Naive B cell (primary cell): ENCODE measurements at regions not wholly inside any gene's neighbourhood (a gene's known extent, or its start where the extent isn't known, plus 50 kb on each side); places are given as distances from the start of the nearest gene placed in this dataset.
A peak's percentile ranks its signal among the peaks of the same experiment; 100 is the strongest.

Source experiments
- ATAC-seq, 2 donors: fragments of 150-1000 bp; cut with Tn5 transposase; 2 replicates each; pipeline ENCODE4 v1.10.0; 2021; ENCODE audit warnings: low read depth in 2 of 2, mild to moderate bottlenecking in 2 of 2, moderate library complexity in 2 of 2
- DNase-seq: peaks from one replicate; pipeline ENCODE4 v3.0.0; 2022
- H3K27ac Mint-ChIP-seq, 6 donors: one replicate each; pipeline ENCODE4 v1.8.0; 2020 to 2022; ENCODE audit warnings: mild to moderate bottlenecking in 6 of 6, mixed read lengths in 6 of 6, moderate library complexity in 5 of 6, inconsistent platforms in 2 of 6
- H3K27me3 Mint-ChIP-seq, 3 donors: one replicate each; pipeline ENCODE4 v1.8.0; 2021 to 2022; ENCODE audit warnings: mixed read lengths in 3 of 3, mild to moderate bottlenecking in 1 of 3
- H3K36me3 Mint-ChIP-seq, 2 donors: one replicate each; pipeline ENCODE4 v1.8.0; 2020 to 2022; ENCODE audit warnings: mixed read lengths in 2 of 2, inconsistent platforms in 1 of 2, mild to moderate bottlenecking in 1 of 2
- H3K4me1 Mint-ChIP-seq, 3 donors: one replicate each; pipeline ENCODE4 v1.8.0; 2020 to 2022; ENCODE audit warnings: mixed read lengths in 3 of 3, inconsistent platforms in 1 of 3, mild to moderate bottlenecking in 1 of 3, moderate library complexity in 1 of 3
- H3K4me3 Mint-ChIP-seq, 8 donors: one replicate each; pipeline ENCODE4 v1.8.0; 2020 to 2022; ENCODE audit warnings: mild to moderate bottlenecking in 8 of 8, mixed read lengths in 8 of 8, moderate library complexity in 8 of 8, inconsistent platforms in 2 of 8
- H3K9me3 Mint-ChIP-seq, 7 donors: one replicate each; pipeline ENCODE4 v1.8.0; 2020 to 2022; ENCODE audit warnings: mixed read lengths in 7 of 7, mild to moderate bottlenecking in 5 of 7, inconsistent platforms in 2 of 7, moderate library complexity in 1 of 7

DNA sequence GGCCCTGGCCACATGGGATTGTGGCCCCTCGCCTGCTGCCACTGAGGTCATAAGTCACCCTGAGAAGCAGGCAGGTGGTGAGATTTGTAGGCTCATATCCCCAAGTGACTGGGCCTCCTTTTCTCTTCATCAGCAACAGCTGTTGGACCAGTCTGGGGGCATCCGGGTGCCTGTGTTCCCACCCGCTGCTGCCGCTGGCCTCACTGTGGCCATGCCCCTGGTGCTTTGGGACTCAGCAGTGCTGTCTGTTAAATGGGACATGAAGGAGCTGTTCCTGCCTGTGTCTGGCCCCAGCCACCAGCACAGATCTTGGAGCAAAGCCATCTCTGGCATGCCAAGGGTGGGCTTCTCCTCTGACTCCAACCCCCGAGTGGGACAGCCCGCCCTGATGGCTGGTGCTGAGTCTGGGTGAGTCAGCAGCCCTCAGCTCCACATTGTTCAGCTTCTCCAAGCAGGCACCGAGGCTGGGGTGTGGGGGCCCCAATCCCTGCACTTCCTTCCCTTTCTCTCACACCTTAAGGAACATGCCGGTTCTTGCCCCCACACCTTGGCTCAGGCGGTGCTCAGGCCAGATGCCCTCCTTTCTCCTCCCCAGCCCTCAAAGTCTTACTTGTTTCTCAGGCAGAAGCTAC lies 207.9 kb downstream of the GLI2 start:
- Mint-ChIP-seq H3K4me3 (no peak overlapping the region), H3K36me3 (no peaks in the 10 kb centered on the region), H3K4me1 (no peaks in the 10 kb centered on the region), H3K27ac (no peak overlapping the region), H3K27me3 (peaks cover 0 to 5% (median 0%) of the 10 kb centered on the region in 3 donors), H3K9me3 (peaks cover 0 to 6% (median 0%) of the 10 kb centered on the region in 7 donors)
- DNase-seq (no peak), ATAC-seq (no peak)

DNA sequence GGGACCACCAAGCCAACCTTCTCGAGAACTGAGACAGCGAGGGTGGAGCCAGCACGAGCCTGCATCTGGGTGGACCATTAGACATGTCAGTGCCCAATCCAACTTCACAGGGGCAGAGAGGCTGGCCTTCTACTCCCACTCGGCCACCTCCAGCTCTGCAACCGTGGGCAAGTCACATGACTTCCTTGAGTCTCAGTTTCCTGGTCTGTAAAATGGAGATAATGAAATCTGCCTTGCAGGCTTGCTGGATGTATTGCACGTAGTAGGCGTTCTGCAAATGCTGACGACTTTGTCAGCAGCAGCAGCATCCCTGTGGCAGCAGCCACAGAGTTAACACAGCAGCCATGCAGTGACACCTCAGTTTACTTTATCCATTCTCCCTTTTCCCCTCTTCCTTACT lies 208.9 kb downstream of the GLI2 start:
- no peak overlapping the region for H3K27ac Mint-ChIP-seq
- H3K4me3 Mint-ChIP-seq: no peak overlapping the region
- no peaks in the 10 kb centered on the region for H3K36me3 Mint-ChIP-seq
- H3K27me3 Mint-ChIP-seq: peaks cover 0 to 5% (median 0%) of the 10 kb centered on the region in 3 donors
- peaks cover 0 to 6% (median 0%) of the 10 kb centered on the region in 7 donors for H3K9me3 Mint-ChIP-seq
- ATAC-seq: no peak
- DNase-seq: no peak
- no peaks in the 10 kb centered on the region for H3K4me1 Mint-ChIP-seq

GRCh38 chr2:120945091-120945490 lies 209.4 kb downstream of the GLI2 start:
- H3K27ac Mint-ChIP-seq: no peak overlapping the region
- H3K36me3 Mint-ChIP-seq: no peaks in the 10 kb centered on the region
- H3K4me1 Mint-ChIP-seq: no peaks in the 10 kb centered on the region
- H3K9me3 Mint-ChIP-seq: peaks cover 0 to 6% (median 0%) of the 10 kb centered on the region in 7 donors
- DNase-seq: no peak
- H3K27me3 Mint-ChIP-seq: peaks cover 0 to 5% (median 0%) of the 10 kb centered on the region in 3 donors
- ATAC-seq: no peak
- no peak overlapping the region for H3K4me3 Mint-ChIP-seq

DNA sequence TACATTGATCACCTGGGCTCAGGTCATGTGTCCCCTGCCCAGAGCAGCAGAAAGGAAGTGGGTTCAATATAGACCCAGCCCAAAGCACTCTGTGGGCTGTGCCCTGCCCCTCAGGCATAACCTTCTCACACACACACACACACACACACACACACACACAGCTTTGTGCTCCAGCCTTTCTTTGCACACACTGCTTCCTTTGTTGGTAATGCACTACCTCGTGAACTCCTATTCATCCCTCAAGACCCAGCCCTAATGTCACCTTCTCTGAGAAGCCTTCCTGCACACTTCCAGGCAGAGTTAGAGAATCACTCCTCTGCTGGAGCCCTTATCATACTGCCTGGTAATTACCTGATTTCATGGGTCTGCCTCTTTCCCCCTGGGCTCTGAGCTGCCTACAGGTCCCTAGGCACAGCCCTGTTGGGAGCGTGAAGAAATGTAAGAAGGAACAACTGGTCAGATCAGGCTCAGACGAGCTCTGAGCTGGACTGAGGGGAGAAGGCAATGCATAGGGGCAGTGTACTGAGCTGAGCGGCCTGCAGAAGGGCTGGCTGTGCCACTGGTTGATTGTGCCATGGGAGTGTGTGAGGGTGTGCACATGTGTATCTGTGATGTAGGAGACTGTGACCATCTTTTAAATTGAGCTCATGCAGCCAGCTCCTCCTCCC lies 210.3 kb downstream of the GLI2 start:
- ATAC-seq (no peak), DNase-seq (no peak)
- H3K4me1 Mint-ChIP-seq: no peaks in the 10 kb centered on the region
- H3K36me3 Mint-ChIP-seq: no peaks in the 10 kb centered on the region
- peaks cover 0 to 6% (median 0%) of the 10 kb centered on the region in 7 donors for H3K9me3 Mint-ChIP-seq
- H3K4me3 Mint-ChIP-seq: no peak overlapping the region
- no peak overlapping the region for H3K27ac Mint-ChIP-seq
- H3K27me3 Mint-ChIP-seq: peaks cover 0 to 5% (median 0%) of the 10 kb centered on the region in 3 donors

DNA sequence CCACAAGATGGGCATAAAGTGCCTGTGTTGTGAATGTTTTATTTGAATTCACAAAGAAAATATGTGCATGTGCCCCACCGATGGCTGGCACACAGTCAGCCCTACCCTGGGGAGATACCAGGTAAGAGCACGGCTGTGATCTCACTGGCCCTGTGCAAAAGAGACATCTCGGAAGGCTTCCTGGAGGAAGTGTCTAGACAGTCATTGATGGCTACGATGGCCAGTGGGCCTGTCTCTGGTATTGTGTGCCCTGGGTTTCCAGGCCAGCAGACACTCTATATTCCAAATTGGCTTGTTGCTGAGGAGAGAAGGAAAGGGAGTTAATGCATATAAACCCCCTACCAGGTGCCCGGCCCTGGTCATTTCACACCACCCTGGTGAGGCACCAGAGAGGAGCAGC lies 211.7 kb downstream of the GLI2 start:
- H3K4me3 Mint-ChIP-seq: no peak overlapping the region
- peaks cover 0 to 5% (median 0%) of the 10 kb centered on the region in 3 donors for H3K27me3 Mint-ChIP-seq
- H3K27ac Mint-ChIP-seq: no peak overlapping the region
- DNase-seq (no peak), ATAC-seq (no peak)
- no peaks in the 10 kb centered on the region for H3K36me3 Mint-ChIP-seq
- H3K4me1 Mint-ChIP-seq: no peaks in the 10 kb centered on the region
- H3K9me3 Mint-ChIP-seq: peaks cover 0 to 6% (median 0%) of the 10 kb centered on the region in 7 donors

- Mint-ChIP-seq H3K4me1 (no peaks in the 10 kb centered on the region), H3K27me3 (no peaks in the 10 kb centered on the region), H3K4me3 (peak overlapping the region in 1 of 8 donors; percentile 15), H3K36me3 (no peaks in the 10 kb centered on the region), H3K9me3 (peaks cover 0 to 1% (median 0%) of the 10 kb centered on the region in 7 donors), H3K27ac (no peak overlapping the region)
- no peak for DNase-seq
- no peak for ATAC-seq
Measured at GRCh38 chr2:120947982-120948661, 212.5 kb downstream of the GLI2 start.

- Mint-ChIP-seq H3K4me1 (no peaks in the 10 kb centered on the region), H3K27ac (no peak overlapping the region), H3K4me3 (no peak overlapping the region), H3K27me3 (no peaks in the 10 kb centered on the region), H3K9me3 (peaks cover 0 to 1% (median 0%) of the 10 kb centered on the region in 7 donors), H3K36me3 (no peaks in the 10 kb centered on the region)
- ATAC-seq (no peak), DNase-seq (no peak)
Measured at GRCh38 chr2:120948662-120949011, 213.0 kb downstream of the GLI2 start.

- Mint-ChIP-seq H3K9me3 (peaks cover 0 to 1% (median 0%) of the 10 kb centered on the region in 7 donors), H3K36me3 (no peaks in the 10 kb centered on the region), H3K4me3 (no peak overlapping the region), H3K4me1 (no peaks in the 10 kb centered on the region), H3K27ac (no peak overlapping the region), H3K27me3 (no peaks in the 10 kb centered on the region)
- ATAC-seq (no peak), DNase-seq (no peak)
Measured at GRCh38 chr2:120949027-120949956, 213.6 kb downstream of the GLI2 start.

- Mint-ChIP-seq H3K27ac (peak overlapping the region in 1 of 6 donors; percentile 80), H3K9me3 (peaks cover 0 to 1% (median 0%) of the 10 kb centered on the region in 7 donors), H3K27me3 (no peaks in the 10 kb centered on the region), H3K4me3 (no peak overlapping the region), H3K36me3 (no peaks in the 10 kb centered on the region), H3K4me1 (no peaks in the 10 kb centered on the region)
- DNase-seq (no peak), ATAC-seq (no peak)
Measured at GRCh38 chr2:120949957-120950590, 214.4 kb downstream of the GLI2 start.

GRCh38 chr2:120951693-120952092 lies 216.0 kb downstream of the GLI2 start:
- Mint-ChIP-seq H3K27ac (no peak overlapping the region), H3K9me3 (no peaks in the 10 kb centered on the region), H3K4me3 (no peak overlapping the region), H3K4me1 (no peaks in the 10 kb centered on the region), H3K27me3 (no peaks in the 10 kb centered on the region), H3K36me3 (no peaks in the 10 kb centered on the region)
- DNase-seq: no peak
- no peak for ATAC-seq

GRCh38 chr2:120952318-120952717 lies 216.7 kb downstream of the GLI2 start:
- no peak for ATAC-seq
- Mint-ChIP-seq H3K4me1 (no peaks in the 10 kb centered on the region), H3K4me3 (no peak overlapping the region), H3K9me3 (no peaks in the 10 kb centered on the region), H3K27me3 (no peaks in the 10 kb centered on the region), H3K36me3 (no peaks in the 10 kb centered on the region), H3K27ac (no peak overlapping the region)
- no peak for DNase-seq

GRCh38 chr2:120953066-120953756 lies 217.5 kb downstream of the GLI2 start:
- H3K9me3 Mint-ChIP-seq: no peaks in the 10 kb centered on the region
- ATAC-seq: no peak
- no peaks in the 10 kb centered on the region for H3K36me3 Mint-ChIP-seq
- H3K27ac Mint-ChIP-seq: no peak overlapping the region
- H3K4me1 Mint-ChIP-seq: no peaks in the 10 kb centered on the region
- H3K27me3 Mint-ChIP-seq: no peaks in the 10 kb centered on the region
- no peak for DNase-seq
- no peak overlapping the region for H3K4me3 Mint-ChIP-seq
